GF-D8 (cell line): ENCODE measurements at regions not wholly inside any gene's neighbourhood (a gene's known extent, or its start where the extent isn't known, plus 50 kb on each side); places are given as distances from the start of the nearest gene placed in this dataset.
"Not testable (repeated sequence)": the region's sequence is repeated elsewhere in the genome, so short reads cannot be mapped to it uniquely, and the experiment has no call there.

ENCODE experiments used
- DNase-seq: peaks from one replicate; lab custom pipeline; 2025; lab: John Stamatoyannopoulos, UW

DNA sequence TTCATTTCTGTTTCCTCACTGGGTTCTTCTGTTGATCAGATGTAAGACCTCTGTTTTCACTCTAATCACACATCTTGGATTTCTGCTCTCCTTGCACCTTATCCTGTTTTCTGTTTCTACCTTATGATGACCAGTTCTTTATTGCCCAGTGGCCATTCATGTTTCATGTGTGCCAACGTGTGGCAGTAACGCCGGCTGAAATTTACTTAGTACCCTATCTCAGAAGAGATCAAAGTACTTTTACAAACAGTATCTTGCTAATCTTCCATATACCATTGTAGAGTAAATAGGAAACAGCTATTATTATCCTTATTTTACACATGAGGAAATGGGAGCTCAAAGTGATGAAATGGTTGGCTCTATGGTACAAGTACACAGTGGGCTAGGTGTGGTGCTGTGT lies 74.0 kb downstream of the GATA3 start:
- DNase-seq: no peak

GRCh38 chr10:8129438-8129837 lies 75.0 kb downstream of the GATA3 start:
- DNase-seq: no peak

GRCh38 chr10:8130973-8131911 lies 76.8 kb downstream of the GATA3 start:
- peak; percentile 59 for DNase-seq

GRCh38 chr10:8133146-8133545 lies 78.7 kb downstream of the GATA3 start:
- peak; percentile 75 for DNase-seq

- DNase-seq: no peak
Observed at GRCh38 chr10:8136736-8137135, 82.2 kb downstream of the GATA3 start.

GRCh38 chr10:8137272-8137681 lies 82.8 kb downstream of the GATA3 start:
- DNase-seq: no peak

- DNase-seq: peak; percentile 18
Observed at GRCh38 chr10:8137726-8138125, 83.2 kb downstream of the GATA3 start.

GRCh38 chr10:8138471-8138870 lies 84.0 kb downstream of the GATA3 start:
- no peak for DNase-seq

DNA sequence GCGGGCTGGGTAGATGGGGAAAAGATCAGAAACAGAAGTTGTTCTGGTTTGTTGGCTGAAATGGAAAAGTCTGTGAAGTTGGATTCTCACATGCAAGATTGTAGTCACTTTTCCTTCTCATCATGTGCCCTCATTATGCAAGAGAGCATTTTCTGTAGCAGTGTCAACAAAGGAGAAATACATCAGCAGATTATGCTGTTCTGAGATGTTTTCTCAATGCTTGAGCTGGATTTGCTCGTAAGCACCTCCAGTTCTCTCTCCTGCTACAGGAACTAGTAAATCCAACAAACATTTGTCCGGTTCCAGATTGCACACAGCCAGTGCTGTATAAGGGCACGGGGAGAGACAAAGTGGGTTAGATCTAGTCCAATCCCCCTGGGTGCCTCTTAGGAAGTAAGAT lies 90.0 kb downstream of the GATA3 start:
- DNase-seq: no peak

GRCh38 chr10:8146650-8147049 lies 92.2 kb downstream of the GATA3 start:
- DNase-seq: no peak

GRCh38 chr10:8149991-8150390 lies 95.5 kb downstream of the GATA3 start:
- DNase-seq: no peak

GRCh38 chr10:8150401-8150905 lies 96.0 kb downstream of the GATA3 start:
- DNase-seq: no peak

DNA sequence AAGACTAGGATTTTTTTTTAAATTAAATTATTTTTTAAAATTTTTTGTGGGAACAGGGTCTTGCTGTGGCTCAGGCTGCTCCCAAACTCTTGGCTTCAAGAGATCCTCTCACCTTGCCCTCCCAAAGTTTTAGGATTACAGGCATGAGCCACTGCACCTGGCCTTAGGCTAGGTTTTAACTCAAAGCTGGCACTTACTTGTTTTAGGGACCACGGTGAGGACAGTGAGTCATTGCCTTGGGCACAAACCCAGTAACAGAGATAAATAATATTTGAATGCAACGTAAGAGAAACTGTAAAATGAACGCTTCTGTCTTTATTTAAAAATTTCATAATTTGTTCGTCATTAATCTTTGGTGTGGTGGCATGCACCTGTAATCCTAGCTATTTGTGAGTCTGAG lies 96.6 kb downstream of the GATA3 start:
- DNase-seq: no peak

DNA sequence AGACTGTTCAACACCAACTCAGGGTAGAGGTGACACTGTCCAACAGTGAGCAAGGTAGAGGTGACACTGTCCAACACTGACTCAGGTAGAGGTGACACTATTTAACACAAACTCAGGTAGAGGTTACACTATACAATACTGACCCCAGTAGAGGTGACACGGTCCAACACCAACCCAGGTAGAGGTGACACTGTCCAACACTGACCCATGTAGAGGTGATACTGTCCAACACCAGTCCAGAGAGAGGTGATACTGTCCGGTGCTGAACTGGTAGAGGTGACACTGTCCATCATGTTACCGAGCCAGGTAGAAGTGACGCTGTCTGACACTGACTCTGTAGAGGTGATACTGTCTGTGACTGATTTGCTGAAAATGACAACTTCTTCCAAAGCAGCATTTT lies 102.4 kb downstream of the GATA3 start:
- DNase-seq: no peak

GRCh38 chr10:8158193-8159071 lies 103.9 kb downstream of the GATA3 start:
- DNase-seq: no peak

- DNase-seq: no peak
Observed at GRCh38 chr10:8159341-8160165, 105.1 kb downstream of the GATA3 start.

DNA sequence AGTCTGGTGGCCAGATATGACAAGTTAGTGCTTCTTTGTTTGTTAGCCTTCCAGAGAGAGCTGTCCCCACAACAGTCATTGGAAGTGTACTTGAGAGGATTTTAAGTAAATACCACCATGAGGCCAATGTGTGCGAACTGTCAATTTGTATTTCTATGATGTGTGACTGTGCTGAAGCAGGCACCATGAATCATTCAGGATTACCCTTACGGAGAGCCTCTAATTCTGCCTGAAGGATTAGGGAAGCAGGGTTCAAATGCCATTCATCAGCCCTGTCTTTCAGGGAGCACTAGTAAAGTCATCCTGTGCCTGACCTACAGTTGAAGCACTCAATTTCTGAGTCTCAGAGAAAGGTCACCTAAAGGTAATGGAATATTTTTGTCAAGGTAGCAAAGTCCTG lies 109.3 kb downstream of the GATA3 start:
- DNase-seq: no peak

DNA sequence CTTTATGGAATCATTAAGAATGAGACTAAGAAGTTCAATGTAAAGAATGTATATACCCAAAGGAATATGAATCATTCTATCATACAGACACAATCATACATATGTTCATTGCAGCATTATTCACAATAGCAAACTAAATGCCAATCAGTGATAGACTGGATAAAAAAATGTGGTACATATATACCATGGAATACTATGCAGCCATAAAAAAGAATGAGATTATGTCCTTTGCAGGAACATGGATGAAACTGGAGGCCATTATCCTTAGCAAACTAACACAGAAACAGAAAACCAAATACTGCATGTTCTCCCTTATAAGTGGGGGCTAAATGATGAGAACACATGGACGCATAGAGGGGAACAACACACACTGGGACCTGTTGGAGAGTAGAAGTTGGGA lies 110.2 kb downstream of the GATA3 start:
- not testable (repeated sequence) for DNase-seq

DNA sequence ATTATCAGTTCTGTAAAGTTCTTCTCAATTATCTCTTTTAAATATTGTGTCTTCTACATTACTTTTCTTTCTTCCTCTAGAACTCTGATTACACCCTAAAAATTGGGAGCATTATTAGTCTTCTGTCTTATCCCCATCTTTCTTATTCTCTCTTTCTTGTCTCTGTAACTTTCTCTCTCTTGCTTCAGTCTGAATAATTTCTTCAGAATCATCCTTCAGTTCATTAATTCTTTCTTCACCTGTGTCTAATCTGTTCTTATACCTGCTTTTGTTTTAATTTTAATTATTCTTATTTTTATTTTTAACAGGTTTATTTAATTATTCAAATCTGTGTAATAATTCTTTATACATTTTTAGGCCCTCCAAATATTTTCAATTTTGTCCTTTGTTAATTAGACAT lies 114.3 kb downstream of the GATA3 start:
- DNase-seq: no peak

- DNase-seq: no peak
Observed at GRCh38 chr10:8171008-8171407, 116.5 kb downstream of the GATA3 start.

DNA sequence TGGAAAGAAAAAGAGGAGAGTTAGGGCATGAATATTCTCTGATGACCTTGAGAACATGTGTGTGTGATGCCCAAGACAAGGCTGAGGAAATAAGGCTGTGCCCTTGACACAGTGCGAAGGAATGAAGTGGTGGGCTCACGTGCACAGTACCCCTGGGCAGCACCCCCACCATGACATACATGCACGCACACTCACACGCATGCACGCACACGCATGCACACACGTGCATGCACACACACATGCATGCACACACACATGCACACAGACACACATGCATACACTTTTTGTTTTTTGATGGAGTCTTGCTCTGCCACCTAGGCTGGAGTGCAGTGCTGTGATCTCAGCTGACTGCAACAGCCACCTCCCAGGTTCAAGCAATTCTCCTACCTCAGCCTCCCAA lies 118.1 kb downstream of the GATA3 start:
- DNase-seq: no peak
